Esophagus muscularis mucosa (tissue), 4 donors: ENCODE measurements at regions not wholly inside any gene's neighbourhood (a gene's known extent, or its start where the extent isn't known, plus 50 kb on each side); places are given as distances from the start of the nearest gene placed in this dataset.

Experiments used
- EP300 ChIP-seq: sonication (generic); formaldehyde crosslinking; IDR thresholded peaks from one replicate; pipeline ENCODE4 v1.6.1; 2017; ENCODE audit warnings: antibody characterized with exemption
- POLR2A ChIP-seq: fragments of 450-650 bp; IDR thresholded peaks from one replicate; pipeline ENCODE4 v1.6.1; 2017; ENCODE audit warnings: antibody characterized with exemption, moderate library complexity, mild to moderate bottlenecking, low read depth
- POLR2AphosphoS5 ChIP-seq, 2 donors: sonication (generic); formaldehyde crosslinking; IDR thresholded peaks; one replicate each; pipeline ENCODE4 v1.6.1; 2017; ENCODE audit warnings: antibody characterized with exemption in 2 of 2
- TF ChIP-seq, protein P1 (sequence below), 3 experiments: fragments of 200-600 bp in 2 of 3; fragments of 450-650 bp in 1 of 3; sonication (generic) in 2 of 3; IDR thresholded peaks; one replicate each; pipeline ENCODE4 v1.5.1; 2017 to 2019; ENCODE audit warnings: antibody characterized with exemption in 3 of 3, mild to moderate bottlenecking in 2 of 3, moderate library complexity in 1 of 3

DNA sequence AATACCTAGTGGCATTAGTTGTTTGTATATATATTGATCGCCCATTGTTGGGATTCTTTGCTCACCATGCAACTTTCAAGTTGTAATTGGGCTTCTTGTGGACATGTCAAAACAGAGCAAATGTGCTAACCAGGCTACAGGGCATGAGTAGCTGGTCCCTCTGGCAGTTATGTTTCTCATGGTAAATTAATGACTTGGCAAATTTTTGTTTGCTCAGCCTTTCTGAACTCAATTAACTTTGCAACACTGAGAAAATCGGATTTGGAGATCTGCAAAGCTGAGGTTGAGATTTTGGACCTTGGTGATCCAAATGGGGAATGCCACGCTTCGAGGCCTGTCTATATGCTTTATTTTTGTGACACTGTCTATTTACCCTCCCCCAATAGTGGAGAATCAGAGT lies 138.5 kb upstream of the PIRT start:
- TF ChIP-seq, protein P1, sequence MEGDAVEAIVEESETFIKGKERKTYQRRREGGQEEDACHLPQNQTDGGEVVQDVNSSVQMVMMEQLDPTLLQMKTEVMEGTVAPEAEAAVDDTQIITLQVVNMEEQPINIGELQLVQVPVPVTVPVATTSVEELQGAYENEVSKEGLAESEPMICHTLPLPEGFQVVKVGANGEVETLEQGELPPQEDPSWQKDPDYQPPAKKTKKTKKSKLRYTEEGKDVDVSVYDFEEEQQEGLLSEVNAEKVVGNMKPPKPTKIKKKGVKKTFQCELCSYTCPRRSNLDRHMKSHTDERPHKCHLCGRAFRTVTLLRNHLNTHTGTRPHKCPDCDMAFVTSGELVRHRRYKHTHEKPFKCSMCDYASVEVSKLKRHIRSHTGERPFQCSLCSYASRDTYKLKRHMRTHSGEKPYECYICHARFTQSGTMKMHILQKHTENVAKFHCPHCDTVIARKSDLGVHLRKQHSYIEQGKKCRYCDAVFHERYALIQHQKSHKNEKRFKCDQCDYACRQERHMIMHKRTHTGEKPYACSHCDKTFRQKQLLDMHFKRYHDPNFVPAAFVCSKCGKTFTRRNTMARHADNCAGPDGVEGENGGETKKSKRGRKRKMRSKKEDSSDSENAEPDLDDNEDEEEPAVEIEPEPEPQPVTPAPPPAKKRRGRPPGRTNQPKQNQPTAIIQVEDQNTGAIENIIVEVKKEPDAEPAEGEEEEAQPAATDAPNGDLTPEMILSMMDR (IDR thresholded peaks at IDR 0.05): no peak
- TF ChIP-seq EP300 (no peak), POLR2A (no peak), POLR2AphosphoS5 (IDR thresholded peaks at IDR 0.05) (no peak)
